Right lobe of liver (tissue), 4 donors: ENCODE measurements at regions not wholly inside any gene's neighbourhood (a gene's known extent, or its start where the extent isn't known, plus 50 kb on each side); places are given as distances from the start of the nearest gene placed in this dataset.

Experiments used
- POLR2A ChIP-seq: fragments of 450-650 bp; IDR thresholded peaks from one replicate; pipeline ENCODE4 v1.6.1; 2017; ENCODE audit warnings: antibody characterized with exemption, mild to moderate bottlenecking
- TF ChIP-seq, protein P1 (sequence below), 4 donors: fragments of 200-600 bp in 3 of 4; fragments of 450-650 bp in 1 of 4; IDR thresholded peaks; one replicate each; pipeline versions ENCODE4 v1.5.1 to v1.8.0; 2016 to 2022; ENCODE audit warnings: antibody characterized with exemption in 4 of 4, mild to moderate bottlenecking in 2 of 4
- donor health status: DM: no; HTN: no; CAD: no.
- donor health status: DM: no; HTN: no; CAD: no.
- donor health status: DM: no; HTN: yes; CAD: no.

DNA sequence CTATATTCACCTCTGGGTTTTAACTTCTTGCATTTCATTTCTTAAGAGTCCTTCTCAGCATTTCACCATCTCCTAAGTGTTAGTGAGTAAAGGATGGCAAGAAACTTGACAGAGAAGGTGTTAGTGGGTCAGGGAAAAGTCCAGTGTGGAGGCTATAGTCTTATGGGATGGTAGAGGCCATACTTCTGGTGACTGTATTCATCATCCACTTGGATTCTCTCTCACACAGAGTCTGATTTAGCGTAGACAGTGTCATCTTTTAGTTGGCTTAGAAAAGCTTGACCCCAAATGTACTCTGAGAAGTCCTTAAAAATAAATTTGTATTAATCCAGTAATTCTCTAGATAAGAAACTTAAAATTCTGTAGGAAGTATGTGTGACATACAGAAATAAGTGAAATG, 232.4 kb upstream of the FBXO33 start:
- TF ChIP-seq POLR2A, result no peak
- TF ChIP-seq, protein P1, sequence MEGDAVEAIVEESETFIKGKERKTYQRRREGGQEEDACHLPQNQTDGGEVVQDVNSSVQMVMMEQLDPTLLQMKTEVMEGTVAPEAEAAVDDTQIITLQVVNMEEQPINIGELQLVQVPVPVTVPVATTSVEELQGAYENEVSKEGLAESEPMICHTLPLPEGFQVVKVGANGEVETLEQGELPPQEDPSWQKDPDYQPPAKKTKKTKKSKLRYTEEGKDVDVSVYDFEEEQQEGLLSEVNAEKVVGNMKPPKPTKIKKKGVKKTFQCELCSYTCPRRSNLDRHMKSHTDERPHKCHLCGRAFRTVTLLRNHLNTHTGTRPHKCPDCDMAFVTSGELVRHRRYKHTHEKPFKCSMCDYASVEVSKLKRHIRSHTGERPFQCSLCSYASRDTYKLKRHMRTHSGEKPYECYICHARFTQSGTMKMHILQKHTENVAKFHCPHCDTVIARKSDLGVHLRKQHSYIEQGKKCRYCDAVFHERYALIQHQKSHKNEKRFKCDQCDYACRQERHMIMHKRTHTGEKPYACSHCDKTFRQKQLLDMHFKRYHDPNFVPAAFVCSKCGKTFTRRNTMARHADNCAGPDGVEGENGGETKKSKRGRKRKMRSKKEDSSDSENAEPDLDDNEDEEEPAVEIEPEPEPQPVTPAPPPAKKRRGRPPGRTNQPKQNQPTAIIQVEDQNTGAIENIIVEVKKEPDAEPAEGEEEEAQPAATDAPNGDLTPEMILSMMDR (IDR thresholded peaks at IDR 0.05), result no peak
